PC-3 (cell line): ENCODE measurements at regions not wholly inside any gene's neighbourhood (a gene's known extent, or its start where the extent isn't known, plus 50 kb on each side); places are given as distances from the start of the nearest gene placed in this dataset.

ENCODE experiments used
- ATAC-seq: fragments of 200-7000 bp; cut with Tn5 transposase; 2 replicates; pipeline ENCODE4 v1.9.1; 2020; ENCODE audit warnings: mild to moderate bottlenecking, moderate library complexity
- BruUV-seq: library from RNA; stranded (reverse); fragments of 400-500 nt; replicated peaks from 2 replicates; lab custom pipeline; 2021; lab: Mats Ljungman, UMichigan
- CTCF ChIA-PET: fragments of 300-600 bp; sonication (Branson Sonifier 250); formaldehyde crosslinking; loops from one replicate; lab custom pipeline; 2022; ENCODE audit warnings: antibody characterized with exemption; lab: Charles Lee
- POLR2A ChIA-PET: fragments of 300-600 bp; sonication (Branson Sonifier 250); formaldehyde crosslinking; loops from one replicate; lab custom pipeline; 2022; ENCODE audit warnings: antibody characterized with exemption; ENCODE audit not compliant: unreplicated experiment; lab: Charles Lee
- DNase-seq: peaks from one replicate; pipeline ENCODE4 v3.0.0-alpha.2; 2015
- H2AFZ ChIP-seq: fragments of 300-600 bp; sonication (generic); 2 replicates; pipeline ENCODE4 v1.6.0; 2016; ENCODE audit warnings: antibody characterized with exemption, low read length
- H3F3A ChIP-seq: fragments of 300-600 bp; sonication (generic); one replicate; pipeline ENCODE4 v1.6.0; 2017; ENCODE audit warnings: antibody characterized with exemption, low read length, control low read depth, mild to moderate bottlenecking; ENCODE audit not compliant: unreplicated experiment
- H3K27ac ChIP-seq: fragments of 300-600 bp; sonication (generic); 2 replicates; pipeline ENCODE4 v1.5.1; 2016; ENCODE audit warnings: mild to moderate bottlenecking, low read length
- H3K27me3 ChIP-seq: fragments of 300-600 bp; sonication (generic); 2 replicates; pipeline ENCODE4 v1.6.1; 2016; ENCODE audit warnings: low read length, mixed read lengths
- H3K36me3 ChIP-seq: fragments of 300-600 bp; sonication (generic); 2 replicates; pipeline ENCODE4 v1.6.1; 2016; ENCODE audit warnings: low read depth, mixed run types, low read length, mixed read lengths
- H3K4me1 ChIP-seq: fragments of 300-600 bp; sonication (generic); 2 replicates; pipeline ENCODE4 v1.5.1; 2016; ENCODE audit warnings: low read length; ENCODE audit not compliant: insufficient read depth
- H3K4me2 ChIP-seq: fragments of 300-600 bp; sonication (generic); 2 replicates; pipeline ENCODE4 v1.6.0; 2016; ENCODE audit warnings: low read length
- H3K4me3 ChIP-seq: fragments of 300-600 bp; sonication (generic); 2 replicates; pipeline ENCODE4 v1.5.1; 2016; ENCODE audit warnings: mild to moderate bottlenecking, low read length, mixed read lengths
- H3K79me2 ChIP-seq: fragments of 300-600 bp; sonication (generic); 2 replicates; pipeline ENCODE4 v1.6.1; 2017; ENCODE audit warnings: low read length, mixed read lengths
- H3K9ac ChIP-seq: fragments of 300-600 bp; sonication (generic); 2 replicates; pipeline ENCODE4 v1.6.0; 2016; ENCODE audit warnings: mild to moderate bottlenecking, low read length
- H3K9me2 ChIP-seq: fragments of 300-600 bp; sonication (generic); replicated peaks from 2 replicates; pipeline ENCODE4 v1.6.1; 2016; ENCODE audit warnings: mixed run types, low read length, mixed read lengths
- H3K9me3 ChIP-seq: fragments of 300-600 bp; sonication (generic); 2 replicates; pipeline ENCODE4 v1.6.1; 2016; ENCODE audit warnings: low read length, mixed read lengths
- H4K20me1 ChIP-seq: fragments of 300-600 bp; sonication (generic); 2 replicates; pipeline ENCODE4 v1.6.1; 2016; ENCODE audit warnings: low read length, mixed read lengths
- EZH2 ChIP-seq: fragments of 300-600 bp; sonication (generic); IDR thresholded peaks from one replicate; pipeline ENCODE4 v1.6.1; 2017; ENCODE audit warnings: antibody characterized with exemption, mild to moderate bottlenecking, low read length; ENCODE audit not compliant: unreplicated experiment
- EZH2phosphoT487 ChIP-seq: fragments of 300-600 bp; sonication (generic); IDR thresholded peaks from 2 replicates; pipeline ENCODE4 v1.6.1; 2018; ENCODE audit warnings: mild to moderate bottlenecking, antibody characterized with exemption, low read length, borderline replicate concordance
- intact Hi-C: fragments of 100-400 bp; cut with micrococcal nuclease; formaldehyde crosslinking; loops from 2 replicates; pipeline ENCODE4 v1.9.0; 2023
- TF ChIP-seq, protein P1 (sequence below): fragments of 300-600 bp; sonication (generic); conservative IDR thresholded peaks from 2 replicates; pipeline ENCODE4 v1.5.1; 2017; ENCODE audit warnings: antibody characterized with exemption, low read depth, mild to moderate bottlenecking, low read length

DNA sequence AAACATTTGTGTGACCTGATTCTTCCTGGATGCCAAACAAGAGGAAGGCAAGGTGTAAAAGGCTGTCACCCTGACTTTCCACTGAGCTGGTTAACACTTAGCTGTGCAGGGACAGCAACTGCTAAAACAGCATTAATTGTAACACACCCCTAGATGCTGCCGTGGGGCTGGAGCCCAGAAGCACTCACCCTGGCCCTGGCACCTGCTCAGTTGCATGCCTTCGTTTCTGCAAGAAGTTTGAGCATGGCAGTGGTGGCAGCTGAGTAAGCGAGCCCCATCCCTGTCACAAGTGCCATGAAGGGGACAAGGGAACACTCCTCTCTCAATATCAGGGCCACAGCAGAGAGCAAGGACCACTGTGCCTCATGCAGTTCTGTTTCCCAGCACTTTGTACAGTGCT, 330.2 kb downstream of the TMEM114 start:
- H3K79me2 ChIP-seq: no peaks in the 10 kb centered on the region
- no peaks in the 10 kb centered on the region for H3K36me3 ChIP-seq
- H3K4me1 ChIP-seq: no peaks in the 10 kb centered on the region
- ChIA-PET POLR2A (no interaction called here), CTCF (no interaction called here)
- no peak overlapping the region for H3K4me3 ChIP-seq
- no peaks in the 10 kb centered on the region for H3K9me2 ChIP-seq
- H3K9me3 ChIP-seq: no peaks in the 10 kb centered on the region
- H3K4me2 ChIP-seq: no peak overlapping the region
- H3K27ac ChIP-seq: no peak overlapping the region
- H3F3A ChIP-seq: no peaks in the 10 kb centered on the region
- H2AFZ ChIP-seq: no peak overlapping the region
- DNase-seq: no peak
- BruUV-seq: no TSS peak
- intact Hi-C loops: no loop called here
- H3K27me3 ChIP-seq: no peaks in the 10 kb centered on the region
- ATAC-seq: no peak
- no peak overlapping the region for H3K9ac ChIP-seq
- TF ChIP-seq EZH2phosphoT487 (no peak), EZH2 (no peak)
- TF ChIP-seq, protein P1, sequence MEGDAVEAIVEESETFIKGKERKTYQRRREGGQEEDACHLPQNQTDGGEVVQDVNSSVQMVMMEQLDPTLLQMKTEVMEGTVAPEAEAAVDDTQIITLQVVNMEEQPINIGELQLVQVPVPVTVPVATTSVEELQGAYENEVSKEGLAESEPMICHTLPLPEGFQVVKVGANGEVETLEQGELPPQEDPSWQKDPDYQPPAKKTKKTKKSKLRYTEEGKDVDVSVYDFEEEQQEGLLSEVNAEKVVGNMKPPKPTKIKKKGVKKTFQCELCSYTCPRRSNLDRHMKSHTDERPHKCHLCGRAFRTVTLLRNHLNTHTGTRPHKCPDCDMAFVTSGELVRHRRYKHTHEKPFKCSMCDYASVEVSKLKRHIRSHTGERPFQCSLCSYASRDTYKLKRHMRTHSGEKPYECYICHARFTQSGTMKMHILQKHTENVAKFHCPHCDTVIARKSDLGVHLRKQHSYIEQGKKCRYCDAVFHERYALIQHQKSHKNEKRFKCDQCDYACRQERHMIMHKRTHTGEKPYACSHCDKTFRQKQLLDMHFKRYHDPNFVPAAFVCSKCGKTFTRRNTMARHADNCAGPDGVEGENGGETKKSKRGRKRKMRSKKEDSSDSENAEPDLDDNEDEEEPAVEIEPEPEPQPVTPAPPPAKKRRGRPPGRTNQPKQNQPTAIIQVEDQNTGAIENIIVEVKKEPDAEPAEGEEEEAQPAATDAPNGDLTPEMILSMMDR: no peak
- no peaks in the 10 kb centered on the region for H4K20me1 ChIP-seq

DNA sequence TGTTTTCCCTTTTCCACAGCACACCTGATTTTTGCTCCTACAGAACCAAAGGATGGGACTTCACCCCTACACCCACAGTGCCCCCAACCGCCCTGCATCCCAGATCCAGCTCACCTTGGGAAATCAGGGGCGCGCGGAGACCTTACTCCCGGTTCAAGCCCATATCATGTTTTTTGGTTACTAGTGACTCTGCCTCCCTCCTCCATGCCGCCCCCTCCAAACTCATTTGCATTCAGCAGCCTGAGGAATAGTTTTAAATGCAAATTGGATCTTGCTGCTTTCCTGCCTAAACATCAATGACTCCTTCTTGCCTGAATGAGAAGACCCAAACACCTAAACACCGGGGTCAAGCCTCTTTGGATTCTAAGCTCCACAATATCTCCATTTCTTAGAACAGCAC, 331.8 kb downstream of the TMEM114 start:
- Histone ChIP-seq H3K36me3 (no peaks in the 10 kb centered on the region), H3K27me3 (no peaks in the 10 kb centered on the region)
- ATAC-seq: no peak

DNA sequence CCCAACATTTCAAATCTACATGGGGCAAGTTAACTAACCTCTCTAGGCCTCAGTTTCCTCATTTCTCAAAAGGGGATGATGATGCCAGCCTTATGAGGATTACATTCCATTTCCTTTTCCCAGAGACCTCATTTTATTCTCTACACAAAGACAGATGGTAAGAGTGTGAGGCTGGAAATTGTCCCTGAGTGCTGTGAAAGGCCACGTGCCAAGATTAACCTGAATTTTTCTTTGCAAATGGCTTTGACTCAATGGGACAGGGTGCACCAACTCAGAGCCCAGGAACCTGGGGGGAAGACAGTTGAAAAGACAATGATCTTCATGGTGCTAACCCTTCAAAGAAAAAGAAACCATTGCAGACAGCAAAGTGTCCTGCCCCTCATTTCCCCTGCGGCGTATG, 332.8 kb downstream of the TMEM114 start:
- intact Hi-C loops: no loop called here
- Histone ChIP-seq H3K9me3 (no peaks in the 10 kb centered on the region), H3K27me3 (no peaks in the 10 kb centered on the region), H3K4me1 (no peaks in the 10 kb centered on the region), H3K4me3 (no peak overlapping the region), H3K27ac (no peak overlapping the region), H4K20me1 (no peaks in the 10 kb centered on the region), H3K9me2 (no peaks in the 10 kb centered on the region), H3K36me3 (no peaks in the 10 kb centered on the region), H3F3A (no peaks in the 10 kb centered on the region), H3K9ac (no peak overlapping the region), H3K4me2 (no peak overlapping the region), H3K79me2 (no peaks in the 10 kb centered on the region), H2AFZ (no peak overlapping the region)
- ChIA-PET CTCF (no interaction called here), POLR2A (no interaction called here)
- no TSS peak for BruUV-seq
- no peak for TF ChIP-seq EZH2phosphoT487
- TF ChIP-seq EZH2: no peak
- TF ChIP-seq, protein P1: no peak
- DNase-seq (no peak), ATAC-seq (no peak)

More for the DNA sequence above, 331.8 kb downstream of the TMEM114 start:
- H3K4me2 ChIP-seq: no peak overlapping the region
- H3K79me2 ChIP-seq: no peaks in the 10 kb centered on the region
- H4K20me1 ChIP-seq: no peaks in the 10 kb centered on the region
- no peak overlapping the region for H3K27ac ChIP-seq
- CTCF ChIA-PET: no interaction called here
- no peak overlapping the region for H3K9ac ChIP-seq
- H3F3A ChIP-seq: no peaks in the 10 kb centered on the region
- DNase-seq: no peak
- H3K4me3 ChIP-seq: no peak overlapping the region
- no peaks in the 10 kb centered on the region for H3K4me1 ChIP-seq
- POLR2A ChIA-PET: no interaction called here
- intact Hi-C loops: no loop called here
- no peak for TF ChIP-seq EZH2phosphoT487
- TF ChIP-seq EZH2: no peak
- TF ChIP-seq, protein P1: no peak
- H3K9me2 ChIP-seq: no peaks in the 10 kb centered on the region
- H3K9me3 ChIP-seq: no peaks in the 10 kb centered on the region
- H2AFZ ChIP-seq: no peak overlapping the region
- no TSS peak for BruUV-seq
